IPS DF 4.7 (cell line): ENCODE measurements at regions not wholly inside any gene's neighbourhood (a gene's known extent, or its start where the extent isn't known, plus 50 kb on each side); places are given as distances from the start of the nearest gene placed in this dataset.

Experiments
- DNase-seq: peaks from one replicate; pipeline ENCODE4 v3.0.0-alpha.2; 2013; ENCODE audit warnings: low spot score; ENCODE audit errors: extremely low read depth

- no peak for DNase-seq
Observed at GRCh38 chr10:20988357-20988983, 91.4 kb upstream of the NEBL start.

- DNase-seq, result no peak
Observed at GRCh38 chr10:20986049-20986448, 88.9 kb upstream of the NEBL start.

- no peak for DNase-seq
Observed at GRCh38 chr10:20984662-20985061, 87.6 kb upstream of the NEBL start.

GRCh38 chr10:20981419-20981953 lies 84.4 kb upstream of the NEBL start:
- no peak for DNase-seq

GRCh38 chr10:20978617-20979016 lies 81.5 kb upstream of the NEBL start:
- DNase-seq, result no peak

GRCh38 chr10:20977300-20977699 lies 80.2 kb upstream of the NEBL start:
- DNase-seq, result no peak

- no peak for DNase-seq
Observed at GRCh38 chr10:20976891-20977290, 79.8 kb upstream of the NEBL start.

- DNase-seq, result no peak
Observed at GRCh38 chr10:20976390-20976789, 79.3 kb upstream of the NEBL start.

- no peak for DNase-seq
Observed at GRCh38 chr10:20975236-20975635, 78.1 kb upstream of the NEBL start.

GRCh38 chr10:20972925-20973324 lies 75.8 kb upstream of the NEBL start:
- DNase-seq, result no peak

GRCh38 chr10:20971901-20972300 lies 74.8 kb upstream of the NEBL start:
- no peak for DNase-seq

- DNase-seq, result no peak
Observed at GRCh38 chr10:20970708-20971107, 73.6 kb upstream of the NEBL start.

GRCh38 chr10:20970044-20970443 lies 72.9 kb upstream of the NEBL start:
- DNase-seq, result no peak

- DNase-seq, result no peak
Observed at GRCh38 chr10:20966426-20966825, 69.3 kb upstream of the NEBL start.

- no peak for DNase-seq
Observed at GRCh38 chr10:20963721-20964595, 66.8 kb upstream of the NEBL start.

GRCh38 chr10:20963056-20963455 lies 65.9 kb upstream of the NEBL start:
- DNase-seq, result no peak

GRCh38 chr10:20962165-20962564 lies 65.1 kb upstream of the NEBL start:
- DNase-seq, result no peak

GRCh38 chr10:20959242-20959641 lies 62.1 kb upstream of the NEBL start:
- DNase-seq, result no peak

GRCh38 chr10:20958764-20959163 lies 61.7 kb upstream of the NEBL start:
- DNase-seq, result no peak

- DNase-seq, result no peak
Observed at GRCh38 chr10:20958225-20958624, 61.1 kb upstream of the NEBL start.

GRCh38 chr10:20957744-20958143 lies 60.6 kb upstream of the NEBL start:
- DNase-seq, result no peak

- no peak for DNase-seq
Observed at GRCh38 chr10:20956843-20957242, 59.7 kb upstream of the NEBL start.
